HG03469 (cell line): ENCODE measurements at regions not wholly inside any gene's neighbourhood (a gene's known extent, or its start where the extent isn't known, plus 50 kb on each side); places are given as distances from the start of the nearest gene placed in this dataset.
"Not testable (repeated sequence)": the region's sequence is repeated elsewhere in the genome, so short reads cannot be mapped to it uniquely, and the experiment has no call there.

Experiments
- ATAC-seq: cut with Tn5 transposase; IDR thresholded peaks from one replicate; pipeline ENCODE4 v1.9.1; 2021; ENCODE audit warnings: mild to moderate bottlenecking, moderate library complexity, moderate number of reproducible peaks; ENCODE audit not compliant: unreplicated experiment

DNA sequence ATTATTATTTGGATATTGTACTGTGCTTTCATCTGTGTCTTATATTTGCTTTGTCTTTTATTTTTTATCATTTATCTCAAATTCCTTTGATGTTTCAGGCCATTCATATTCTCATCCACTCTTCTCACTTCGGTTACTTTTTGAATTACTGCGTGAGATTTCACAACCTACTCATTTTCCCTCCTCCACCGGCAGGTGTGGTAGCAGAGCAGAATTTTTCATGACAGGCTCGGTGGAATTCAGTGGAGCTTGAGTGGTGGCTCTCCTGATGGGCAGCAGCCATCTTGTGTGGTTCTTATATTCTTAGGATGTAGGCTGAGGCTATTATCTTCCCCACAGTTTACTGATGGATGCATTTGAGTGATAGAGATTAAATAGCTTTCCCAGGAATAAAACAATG, 92.3 kb upstream of the IVNS1ABP start:
- no peak for ATAC-seq

DNA sequence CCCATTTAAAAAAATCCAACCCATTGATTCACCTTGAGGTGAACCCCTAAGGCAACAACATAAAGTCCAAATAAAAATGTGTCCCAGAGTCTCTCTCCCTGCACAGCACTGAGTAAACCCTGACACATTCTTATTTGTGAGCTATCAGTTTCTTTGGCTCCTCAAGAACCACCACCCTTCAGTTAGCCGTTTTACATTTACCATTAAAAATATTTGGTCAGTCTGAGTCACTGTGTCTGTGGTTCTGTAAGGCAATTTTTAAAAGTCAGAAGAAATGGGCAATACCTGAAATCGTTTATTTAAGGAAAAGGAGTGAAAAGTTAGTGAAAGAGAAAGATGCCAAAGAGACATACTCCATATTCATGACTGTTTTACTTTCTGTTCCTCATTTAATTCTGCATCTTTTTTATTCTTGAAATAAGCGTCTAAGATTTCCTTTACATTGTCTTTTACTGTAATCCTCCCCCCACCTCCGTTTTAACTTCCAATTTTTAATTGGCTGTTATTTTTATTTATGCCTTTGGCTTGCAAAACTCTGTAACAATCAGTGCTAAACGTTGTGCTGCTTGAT, 91.7 kb upstream of the IVNS1ABP start:
- no peak for ATAC-seq

DNA sequence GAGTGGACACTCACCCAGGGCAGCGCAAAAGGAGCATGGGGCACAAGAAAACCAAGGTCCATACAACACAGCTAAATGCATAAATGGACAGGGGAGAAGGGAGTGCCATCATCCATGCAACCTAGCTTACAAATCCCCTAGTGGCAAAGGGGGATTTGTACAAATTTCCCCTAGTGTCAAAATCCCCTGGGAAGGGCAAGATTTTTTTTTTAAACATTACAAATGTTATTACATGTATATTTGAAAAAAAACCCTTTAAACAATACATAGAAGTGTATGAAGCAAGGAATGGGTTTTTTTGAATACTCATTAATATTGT, 89.6 kb upstream of the IVNS1ABP start:
- ATAC-seq: no peak

DNA sequence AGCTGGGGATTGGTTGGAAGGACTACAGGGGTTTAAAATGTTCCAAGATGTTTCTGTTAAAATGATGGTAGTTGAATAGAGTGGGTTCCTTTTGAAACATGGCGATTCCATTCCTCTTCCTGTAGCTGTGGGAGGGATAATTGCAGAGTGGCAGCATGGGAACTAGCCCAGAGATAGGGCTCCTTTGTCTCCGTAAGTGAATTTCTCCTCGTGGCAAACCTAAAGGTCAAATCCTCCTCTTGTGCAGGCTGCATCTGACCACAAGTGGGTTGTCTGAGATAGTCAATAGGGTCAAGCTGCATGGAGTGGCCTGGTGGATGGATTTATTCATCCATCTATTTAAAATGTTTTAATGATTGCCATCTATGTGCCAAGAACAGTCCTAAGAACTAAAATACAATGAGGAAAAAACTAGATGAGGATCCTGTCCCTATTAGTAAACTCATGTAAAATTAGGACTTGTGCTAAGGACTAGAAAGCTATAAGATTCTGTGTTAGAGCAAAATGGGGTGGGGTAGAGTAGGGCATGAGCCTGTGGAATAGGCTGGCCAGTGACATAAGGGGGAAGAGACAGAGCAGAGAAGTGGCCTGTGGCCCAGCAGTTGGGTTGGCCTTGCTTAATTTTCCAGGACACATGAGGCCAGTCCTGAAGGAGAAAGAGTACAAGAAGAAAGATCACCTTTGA, 89.1 kb upstream of the IVNS1ABP start:
- ATAC-seq: no peak

GRCh38 chr1:185404907-185405568, 88.0 kb upstream of the IVNS1ABP start:
- no peak for ATAC-seq

- no peak for ATAC-seq
Measured at GRCh38 chr1:185404291-185404690, 87.2 kb upstream of the IVNS1ABP start.

GRCh38 chr1:185402930-185403329, 85.9 kb upstream of the IVNS1ABP start:
- no peak for ATAC-seq

DNA sequence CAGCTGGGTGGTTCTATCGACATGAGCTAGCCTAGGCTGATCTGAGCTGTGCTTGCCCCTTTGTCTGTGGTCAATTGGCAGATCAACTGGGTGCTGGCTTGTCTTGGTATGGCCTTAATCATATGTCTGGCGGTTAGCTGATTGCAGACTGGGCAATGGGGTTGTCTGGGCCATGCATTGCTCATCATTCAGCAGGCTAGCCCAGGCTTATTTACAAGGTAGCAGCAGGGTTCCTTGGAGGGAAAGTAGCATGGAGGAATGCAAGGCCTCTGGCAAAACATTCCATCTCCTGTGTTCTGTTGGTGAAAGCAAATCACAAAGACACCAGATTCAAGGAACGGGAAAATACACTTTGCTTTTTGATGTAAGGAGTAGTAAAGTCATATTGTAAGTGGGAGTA, 84.0 kb upstream of the IVNS1ABP start:
- ATAC-seq: no peak

GRCh38 chr1:185400052-185400451, 83.0 kb upstream of the IVNS1ABP start:
- ATAC-seq: no peak

GRCh38 chr1:185398599-185398998, 81.6 kb upstream of the IVNS1ABP start:
- ATAC-seq: no peak

GRCh38 chr1:185398022-185398421, 81.0 kb upstream of the IVNS1ABP start:
- ATAC-seq: no peak

- ATAC-seq: no peak
Measured at GRCh38 chr1:185397183-185397582, 80.1 kb upstream of the IVNS1ABP start.

DNA sequence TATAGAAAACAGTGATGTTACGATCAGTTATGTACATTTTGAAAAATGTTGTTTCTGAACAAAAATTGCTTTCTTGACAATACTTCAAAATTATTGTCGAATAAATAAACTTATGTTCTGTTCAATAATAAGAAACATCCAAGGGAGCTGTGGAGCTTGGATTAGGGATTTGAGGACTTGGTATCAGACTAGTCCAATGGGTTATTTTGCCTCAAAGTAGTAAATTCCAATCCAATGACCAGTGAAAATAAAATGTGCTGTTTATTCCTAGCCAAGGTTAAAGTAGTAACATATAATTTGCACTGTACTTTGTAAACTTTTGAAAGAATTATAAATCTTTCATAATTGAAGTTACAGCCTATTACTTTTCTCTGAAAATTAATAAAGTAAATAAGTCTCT, 79.1 kb upstream of the IVNS1ABP start:
- no peak for ATAC-seq

DNA sequence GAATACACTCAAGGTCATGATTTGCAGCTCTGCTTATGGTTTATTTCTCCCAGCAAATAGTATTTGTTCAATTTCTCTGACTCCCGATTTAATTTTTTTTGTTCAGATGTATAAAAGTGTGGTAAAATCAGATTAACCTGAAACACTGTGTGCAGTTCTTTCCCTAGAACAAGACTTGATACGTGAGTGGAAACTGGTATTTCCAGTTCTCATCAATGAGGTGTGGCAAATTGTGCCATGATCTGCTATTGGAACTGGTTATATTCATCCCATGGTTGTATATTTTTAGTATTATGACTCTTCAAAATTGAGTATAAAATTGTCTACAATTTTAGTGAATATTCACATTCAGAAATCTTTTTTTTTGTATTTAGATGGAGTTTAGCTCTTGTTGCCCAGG, 76.8 kb upstream of the IVNS1ABP start:
- no peak for ATAC-seq

GRCh38 chr1:185393205-185393604, 76.2 kb upstream of the IVNS1ABP start:
- no peak for ATAC-seq

- no peak for ATAC-seq
Measured at GRCh38 chr1:185388815-185389214, 71.8 kb upstream of the IVNS1ABP start.

GRCh38 chr1:185388346-185388745, 71.3 kb upstream of the IVNS1ABP start:
- ATAC-seq: no peak

DNA sequence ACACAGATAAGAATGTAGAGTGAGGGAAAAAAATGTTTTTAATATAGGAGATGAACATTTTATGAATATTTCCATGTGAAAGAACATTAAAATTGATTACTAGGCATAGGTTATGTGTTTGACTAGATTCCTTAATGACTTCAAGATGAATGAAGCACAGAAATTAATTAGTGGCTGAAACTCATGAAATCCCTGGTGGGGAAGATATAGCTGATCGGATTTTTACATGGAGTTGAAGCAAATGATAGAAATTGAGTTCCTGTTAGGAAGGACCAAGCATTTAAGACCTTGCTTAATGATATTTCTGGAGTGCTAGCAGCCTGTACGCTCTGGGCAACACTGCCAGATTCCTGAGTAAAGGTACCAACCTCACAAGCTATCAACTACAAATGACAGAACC, 68.9 kb upstream of the IVNS1ABP start:
- no peak for ATAC-seq

GRCh38 chr1:185383805-185384204, 66.8 kb upstream of the IVNS1ABP start:
- ATAC-seq: not testable (repeated sequence)

DNA sequence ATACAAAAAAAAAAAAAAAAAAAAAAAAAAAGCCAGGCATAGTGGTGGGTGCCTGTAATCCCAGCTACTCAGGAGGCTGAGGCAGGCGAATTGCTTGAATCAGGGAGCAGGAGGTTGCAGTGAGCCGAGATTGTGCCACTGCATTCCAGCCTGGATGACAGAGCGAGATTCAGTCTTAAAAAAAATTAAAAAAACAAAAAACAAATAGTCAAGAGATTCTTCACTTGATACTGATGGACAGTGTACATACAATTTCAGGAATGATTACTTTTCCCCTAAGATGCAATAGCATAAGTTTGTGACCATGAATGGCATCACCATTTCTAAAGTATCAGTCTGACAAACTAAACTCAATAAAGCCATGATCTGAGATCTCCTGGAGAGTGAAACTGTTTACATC, 60.8 kb upstream of the IVNS1ABP start:
- ATAC-seq: no peak

- ATAC-seq: no peak
Measured at GRCh38 chr1:185376840-185377635, 60.0 kb upstream of the IVNS1ABP start.

DNA sequence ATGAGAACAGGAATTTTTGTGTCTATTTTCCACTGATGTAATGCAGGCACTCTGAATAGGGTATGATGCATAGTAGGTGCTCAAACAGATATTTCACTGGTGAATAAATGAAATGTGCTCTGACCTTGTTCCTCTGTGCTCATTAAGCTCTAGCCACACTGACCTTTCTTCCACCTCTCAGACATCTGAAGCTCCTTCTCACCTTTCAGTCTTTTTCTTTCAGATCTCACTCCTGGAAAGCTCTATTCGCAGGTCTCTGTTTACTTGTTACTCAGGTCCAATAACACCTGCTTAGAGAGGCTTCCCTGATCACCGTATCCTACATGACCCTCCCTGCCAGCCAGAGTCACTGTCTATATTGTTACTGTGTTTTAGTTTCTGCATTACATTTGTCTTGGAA, 59.2 kb upstream of the IVNS1ABP start:
- no peak for ATAC-seq
